OCI-LY1 (cell line): ENCODE measurements at regions not wholly inside any gene's neighbourhood (a gene's known extent, or its start where the extent isn't known, plus 50 kb on each side); places are given as distances from the start of the nearest gene placed in this dataset.

ENCODE experiments used
- H2AFZ ChIP-seq: fragments of 200-600 bp; sonication (generic), shearing (Covaris generic); 2 replicates; pipeline ENCODE4 v1.6.0; 2014; ENCODE audit warnings: antibody characterized with exemption, mild to moderate bottlenecking, low read length
- H3F3A ChIP-seq: fragments of 200-600 bp; sonication (generic), shearing (Covaris generic); 2 replicates; pipeline ENCODE4 v1.6.0; 2014; ENCODE audit warnings: mild to moderate bottlenecking, antibody characterized with exemption, low read length, moderate library complexity; ENCODE audit not compliant: insufficient read depth
- H3K27ac ChIP-seq: fragments of 200-600 bp; sonication (generic); 2 replicates; pipeline ENCODE4 v1.5.1; 2014; ENCODE audit warnings: low read length, mixed run types, mild to moderate bottlenecking, low read depth; ENCODE audit not compliant: poor library complexity, severe bottlenecking
- H3K27me3 ChIP-seq: fragments of 200-600 bp; sonication (generic); 2 replicates; pipeline ENCODE4 v1.6.0; 2014; ENCODE audit warnings: antibody characterized with exemption, mild to moderate bottlenecking, low read length, moderate library complexity; ENCODE audit not compliant: insufficient read depth
- H3K36me3 ChIP-seq: fragments of 200-600 bp; sonication (generic); 2 replicates; pipeline ENCODE4 v1.6.1; 2014; ENCODE audit warnings: mild to moderate bottlenecking, antibody characterized with exemption, low read length, moderate library complexity, mixed read lengths; ENCODE audit not compliant: insufficient read depth
- H3K4me1 ChIP-seq: fragments of 200-600 bp; sonication (generic); 2 replicates; pipeline ENCODE4 v1.5.1; 2014; ENCODE audit warnings: mild to moderate bottlenecking, low read length, moderate library complexity; ENCODE audit not compliant: insufficient read depth, severe bottlenecking
- H3K4me2 ChIP-seq: fragments of 200-600 bp; sonication (generic), shearing (Covaris generic); 2 replicates; pipeline ENCODE4 v1.6.1; 2014; ENCODE audit warnings: low read length
- H3K4me3 ChIP-seq: fragments of 200-600 bp; sonication (generic); 2 replicates; pipeline ENCODE4 v1.5.1; 2014; ENCODE audit warnings: low read length, low read depth, mild to moderate bottlenecking, mixed read lengths; ENCODE audit not compliant: poor library complexity, severe bottlenecking
- H3K79me2 ChIP-seq: fragments of 200-600 bp; shearing (Covaris generic); 2 replicates; pipeline ENCODE4 v1.6.1; 2016; ENCODE audit warnings: mixed run types, low read length, mixed read lengths; ENCODE audit not compliant: insufficient read depth
- H3K9ac ChIP-seq: fragments of 200-600 bp; sonication (generic), shearing (Covaris generic); 2 replicates; pipeline ENCODE4 v1.6.1; 2014; ENCODE audit warnings: mild to moderate bottlenecking, low read length, mixed read lengths
- H3K9me2 ChIP-seq: fragments of 200-600 bp; sonication (generic), shearing (Covaris generic); 2 replicates; pipeline ENCODE4 v1.6.1; 2014; ENCODE audit warnings: low read depth, mild to moderate bottlenecking, low read length, mixed read lengths
- H3K9me3 ChIP-seq: fragments of 200-600 bp; shearing (Covaris generic); 2 replicates; pipeline ENCODE4 v1.6.1; 2014; ENCODE audit warnings: low read length, mixed read lengths
- H4K20me1 ChIP-seq: fragments of 200-600 bp; sonication (generic), shearing (Covaris generic); 2 replicates; pipeline ENCODE4 v1.6.0; 2016; ENCODE audit warnings: mild to moderate bottlenecking, low read length; ENCODE audit not compliant: insufficient read depth
- EZH2 ChIP-seq: fragments of 200-600 bp; sonication (generic), shearing (Covaris generic); IDR thresholded peaks from 2 replicates; pipeline ENCODE4 v1.8.0; 2017; ENCODE audit warnings: borderline replicate concordance, mixed run types, mild to moderate bottlenecking, antibody characterized with exemption, low read length, moderate library complexity, mixed read lengths
- TF ChIP-seq, protein P1 (sequence below): fragments of 200-600 bp; sonication (generic), shearing (Covaris generic); IDR thresholded peaks from 2 replicates; pipeline ENCODE4 v1.5.1; 2017; ENCODE audit warnings: mild to moderate bottlenecking, antibody characterized with exemption, low read length, moderate library complexity, mixed read lengths

DNA sequence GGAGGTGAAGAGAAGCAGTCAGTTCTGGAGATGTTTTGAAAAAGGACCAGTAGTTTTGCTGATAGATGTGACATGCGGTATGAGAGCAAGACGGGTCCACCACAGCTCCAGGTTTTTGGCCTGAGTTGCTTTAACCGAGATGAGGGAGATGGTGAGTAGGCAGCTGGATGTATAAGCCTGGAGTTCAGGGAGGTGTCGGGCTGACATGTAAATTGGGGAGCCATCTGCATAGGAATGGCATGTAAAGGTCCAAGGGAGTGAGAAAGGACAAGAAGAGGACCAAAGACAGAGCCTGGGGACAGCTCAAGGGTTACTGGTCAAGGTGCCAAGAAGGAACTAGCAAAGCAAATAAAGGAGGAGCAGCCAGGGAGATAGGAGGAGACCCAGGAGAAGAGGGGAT lies 503.7 kb downstream of the MATN1 start:
- H3K9me2 ChIP-seq = no peaks in the 10 kb centered on the region
- no peak overlapping the region for H3K9ac ChIP-seq
- H3K4me3 ChIP-seq = no peak overlapping the region
- H3K36me3 ChIP-seq = no peaks in the 10 kb centered on the region
- H3K4me1 ChIP-seq = no peaks in the 10 kb centered on the region
- peaks cover 3% of the 10 kb centered on the region; the same call in 1 of the 2 replicates for H3K27me3 ChIP-seq
- no peak overlapping the region for H3K27ac ChIP-seq
- H4K20me1 ChIP-seq = no peaks in the 10 kb centered on the region
- H3K79me2 ChIP-seq = no peaks in the 10 kb centered on the region
- H2AFZ ChIP-seq = no peak overlapping the region
- no peak overlapping the region for H3K4me2 ChIP-seq
- no peaks in the 10 kb centered on the region for H3K9me3 ChIP-seq
- TF ChIP-seq, protein P1, sequence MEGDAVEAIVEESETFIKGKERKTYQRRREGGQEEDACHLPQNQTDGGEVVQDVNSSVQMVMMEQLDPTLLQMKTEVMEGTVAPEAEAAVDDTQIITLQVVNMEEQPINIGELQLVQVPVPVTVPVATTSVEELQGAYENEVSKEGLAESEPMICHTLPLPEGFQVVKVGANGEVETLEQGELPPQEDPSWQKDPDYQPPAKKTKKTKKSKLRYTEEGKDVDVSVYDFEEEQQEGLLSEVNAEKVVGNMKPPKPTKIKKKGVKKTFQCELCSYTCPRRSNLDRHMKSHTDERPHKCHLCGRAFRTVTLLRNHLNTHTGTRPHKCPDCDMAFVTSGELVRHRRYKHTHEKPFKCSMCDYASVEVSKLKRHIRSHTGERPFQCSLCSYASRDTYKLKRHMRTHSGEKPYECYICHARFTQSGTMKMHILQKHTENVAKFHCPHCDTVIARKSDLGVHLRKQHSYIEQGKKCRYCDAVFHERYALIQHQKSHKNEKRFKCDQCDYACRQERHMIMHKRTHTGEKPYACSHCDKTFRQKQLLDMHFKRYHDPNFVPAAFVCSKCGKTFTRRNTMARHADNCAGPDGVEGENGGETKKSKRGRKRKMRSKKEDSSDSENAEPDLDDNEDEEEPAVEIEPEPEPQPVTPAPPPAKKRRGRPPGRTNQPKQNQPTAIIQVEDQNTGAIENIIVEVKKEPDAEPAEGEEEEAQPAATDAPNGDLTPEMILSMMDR = no peak
- no peak for TF ChIP-seq EZH2
- no peaks in the 10 kb centered on the region for H3F3A ChIP-seq

DNA sequence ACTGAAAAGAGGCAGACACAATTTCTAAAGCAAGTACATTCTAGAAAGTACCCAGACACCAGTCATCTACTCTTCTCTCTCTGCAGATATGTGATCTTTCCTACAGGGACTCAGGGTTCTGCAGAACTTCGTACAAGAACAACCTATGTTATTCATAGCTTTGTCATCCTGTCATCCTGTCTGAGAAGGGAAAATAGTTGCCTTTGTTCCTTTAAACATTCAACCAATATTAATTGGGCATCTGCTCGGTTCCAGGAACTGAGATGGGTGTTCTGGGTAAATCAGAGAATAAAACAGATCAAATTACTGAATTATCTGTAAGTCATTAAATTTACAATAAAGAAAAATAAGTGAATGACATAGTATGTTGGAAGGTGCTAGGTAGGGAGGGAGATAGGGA lies 504.9 kb downstream of the MATN1 start:
- Histone ChIP-seq H3K79me2 (no peaks in the 10 kb centered on the region), H3F3A (no peaks in the 10 kb centered on the region), H3K27me3 (peaks cover 3% of the 10 kb centered on the region; the same call in 1 of the 2 replicates), H3K4me1 (no peaks in the 10 kb centered on the region), H3K36me3 (no peaks in the 10 kb centered on the region), H3K9ac (no peak overlapping the region), H3K9me3 (no peaks in the 10 kb centered on the region), H3K27ac (no peak overlapping the region), H2AFZ (no peak overlapping the region), H3K4me2 (no peak overlapping the region), H3K4me3 (no peak overlapping the region), H4K20me1 (no peaks in the 10 kb centered on the region), H3K9me2 (no peaks in the 10 kb centered on the region)
- TF ChIP-seq, protein P1 = no peak
- TF ChIP-seq EZH2 = no peak

DNA sequence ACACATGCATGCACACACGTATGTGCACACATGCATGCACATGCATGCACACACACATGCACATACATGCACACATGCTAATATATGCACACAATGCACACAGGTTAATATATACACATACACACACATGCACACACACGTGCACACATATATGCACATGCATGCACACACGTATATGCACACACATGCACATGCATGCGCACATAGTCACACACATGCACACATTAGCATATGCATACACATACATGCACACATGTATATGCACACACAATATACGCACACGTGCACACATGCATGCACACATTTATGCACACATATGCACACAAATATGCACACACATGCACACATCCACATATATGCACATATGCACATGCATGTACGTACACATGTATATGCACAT lies 506.8 kb downstream of the MATN1 start:
- Histone ChIP-seq H3K36me3 (no peaks in the 10 kb centered on the region), H3K4me1 (no peaks in the 10 kb centered on the region), H3K4me3 (no peak overlapping the region), H3K9me3 (no peaks in the 10 kb centered on the region), H3K27me3 (no peaks in the 10 kb centered on the region; the same call in 1 of the 2 replicates), H3K27ac (no peak overlapping the region), H4K20me1 (no peaks in the 10 kb centered on the region), H3F3A (no peaks in the 10 kb centered on the region), H2AFZ (no peak overlapping the region), H3K79me2 (no peaks in the 10 kb centered on the region), H3K4me2 (no peak overlapping the region), H3K9ac (no peak overlapping the region), H3K9me2 (no peaks in the 10 kb centered on the region)
- TF ChIP-seq EZH2 = no peak
- TF ChIP-seq, protein P1 = no peak
